Non-pigmented ciliary epithelial cell (primary cell): ENCODE measurements at regions not wholly inside any gene's neighbourhood (a gene's known extent, or its start where the extent isn't known, plus 50 kb on each side); places are given as distances from the start of the nearest gene placed in this dataset.
"Not testable (repeated sequence)": the region's sequence is repeated elsewhere in the genome, so short reads cannot be mapped to it uniquely, and the experiment has no call there.

Experiments
- DNase-seq: peaks from one replicate; pipeline ENCODE4 v3.0.0-alpha.2; 2010; ENCODE audit warnings: low read depth

GRCh38 chr13:58191754-58192153 lies 560.2 kb downstream of the PCDH17 start:
- no peak for DNase-seq

- DNase-seq, result no peak
Observed at GRCh38 chr13:58202099-58202498, 570.6 kb downstream of the PCDH17 start.

- no peak for DNase-seq
Observed at GRCh38 chr13:58207501-58207900, 576.0 kb downstream of the PCDH17 start.

- no peak for DNase-seq
Observed at GRCh38 chr13:58235454-58235853, 603.9 kb downstream of the PCDH17 start.

- DNase-seq, result no peak
Observed at GRCh38 chr13:58238972-58239773, 607.6 kb downstream of the PCDH17 start.

GRCh38 chr13:58239774-58240268 lies 608.3 kb downstream of the PCDH17 start:
- no peak for DNase-seq

- DNase-seq, result no peak
Observed at GRCh38 chr13:58247080-58247479, 615.5 kb downstream of the PCDH17 start.

GRCh38 chr13:58254943-58255342 lies 623.4 kb downstream of the PCDH17 start:
- no peak for DNase-seq

GRCh38 chr13:58266271-58266670 lies 634.7 kb downstream of the PCDH17 start:
- DNase-seq, result no peak

- DNase-seq, result no peak
Observed at GRCh38 chr13:58298556-58299135, 667.1 kb downstream of the PCDH17 start.

GRCh38 chr13:58300224-58300623 lies 668.7 kb downstream of the PCDH17 start:
- no peak for DNase-seq

- DNase-seq, result no peak
Observed at GRCh38 chr13:58300974-58301681, 669.6 kb downstream of the PCDH17 start.

GRCh38 chr13:58302349-58302748 lies 670.8 kb downstream of the PCDH17 start:
- no peak for DNase-seq

GRCh38 chr13:58306062-58306461 lies 674.5 kb downstream of the PCDH17 start:
- DNase-seq, result no peak

- no peak for DNase-seq
Observed at GRCh38 chr13:58313219-58313618, 681.7 kb downstream of the PCDH17 start.

- DNase-seq, result no peak
Observed at GRCh38 chr13:58318495-58319167, 687.1 kb downstream of the PCDH17 start.

GRCh38 chr13:58324161-58324560 lies 692.6 kb downstream of the PCDH17 start:
- no peak for DNase-seq

- no peak for DNase-seq
Observed at GRCh38 chr13:58329746-58330145, 698.2 kb downstream of the PCDH17 start.

GRCh38 chr13:58340895-58341294 lies 709.4 kb downstream of the PCDH17 start:
- DNase-seq, result no peak

- no peak for DNase-seq
Observed at GRCh38 chr13:58341318-58341717, 709.8 kb downstream of the PCDH17 start.

- no peak for DNase-seq
Observed at GRCh38 chr13:58343076-58343475, 711.5 kb downstream of the PCDH17 start.

- DNase-seq, result not testable (repeated sequence)
Observed at GRCh38 chr13:58352100-58352499, 720.6 kb downstream of the PCDH17 start.
